ENCODE measurements at regions not wholly inside any gene's neighbourhood (a gene's known extent, or its start where the extent isn't known, plus 50 kb on each side); places are given as distances from the start of the nearest gene placed in this dataset.

DNA sequence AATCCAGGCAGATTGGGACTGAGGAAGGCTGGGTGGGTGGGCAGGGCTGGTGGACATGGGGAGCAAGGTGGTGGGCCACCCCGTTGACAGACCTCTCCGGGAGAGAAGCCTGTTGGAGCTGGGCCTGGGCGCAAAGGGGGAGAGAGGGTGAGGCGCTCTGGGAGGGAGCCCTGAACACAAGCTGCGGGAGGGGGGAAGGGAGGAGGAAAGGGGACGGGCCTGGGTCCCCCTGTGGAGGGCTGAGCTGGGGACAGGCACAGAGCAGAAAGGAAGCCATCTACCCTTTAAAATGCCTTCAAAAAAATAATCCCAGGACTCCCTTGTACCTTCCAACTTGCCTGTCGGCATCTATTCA lies 161.8 kb downstream of the PSMG1 start:
- TF ChIP-seq, protein P1, sequence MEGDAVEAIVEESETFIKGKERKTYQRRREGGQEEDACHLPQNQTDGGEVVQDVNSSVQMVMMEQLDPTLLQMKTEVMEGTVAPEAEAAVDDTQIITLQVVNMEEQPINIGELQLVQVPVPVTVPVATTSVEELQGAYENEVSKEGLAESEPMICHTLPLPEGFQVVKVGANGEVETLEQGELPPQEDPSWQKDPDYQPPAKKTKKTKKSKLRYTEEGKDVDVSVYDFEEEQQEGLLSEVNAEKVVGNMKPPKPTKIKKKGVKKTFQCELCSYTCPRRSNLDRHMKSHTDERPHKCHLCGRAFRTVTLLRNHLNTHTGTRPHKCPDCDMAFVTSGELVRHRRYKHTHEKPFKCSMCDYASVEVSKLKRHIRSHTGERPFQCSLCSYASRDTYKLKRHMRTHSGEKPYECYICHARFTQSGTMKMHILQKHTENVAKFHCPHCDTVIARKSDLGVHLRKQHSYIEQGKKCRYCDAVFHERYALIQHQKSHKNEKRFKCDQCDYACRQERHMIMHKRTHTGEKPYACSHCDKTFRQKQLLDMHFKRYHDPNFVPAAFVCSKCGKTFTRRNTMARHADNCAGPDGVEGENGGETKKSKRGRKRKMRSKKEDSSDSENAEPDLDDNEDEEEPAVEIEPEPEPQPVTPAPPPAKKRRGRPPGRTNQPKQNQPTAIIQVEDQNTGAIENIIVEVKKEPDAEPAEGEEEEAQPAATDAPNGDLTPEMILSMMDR (IDR thresholded peaks at IDR 0.05; ENCODE audit: low read depth, low read length): no peak
- TF ChIP-seq POLR2A (IDR thresholded peaks at IDR 0.05; ENCODE audit: extremely low read depth, insufficient read length): no peak
